ENCODE measurements at regions not wholly inside any gene's neighbourhood (a gene's known extent, or its start where the extent isn't known, plus 50 kb on each side); places are given as distances from the start of the nearest gene placed in this dataset.

- DNase-seq, result no peak
- Histone ChIP-seq H3K4me2 (replicated peaks; ENCODE audit: extremely low read depth, low read length, poor library complexity, severe bottlenecking) (no peak overlapping the region), H3K36me3 (replicated peaks in 1 of 2; ENCODE audit: control insufficient read depth in 1 of 2, insufficient read depth in 2 of 2, low read length in 2 of 2) (no peaks in the 10 kb centered on the region), H3K27me3 (ENCODE audit: control insufficient read depth in 2 of 2, insufficient read depth in 2 of 2, low read length in 2 of 2) (no peaks in the 10 kb centered on the region), H4K20me1 (ENCODE audit: insufficient read depth, low read length) (no peaks in the 10 kb centered on the region), H3K4me3 (replicated peaks in 1 of 3; ENCODE audit: low read depth in 2 of 3, low read length in 3 of 3) (no peak overlapping the region), H2AFZ (ENCODE audit: insufficient read depth, low read depth, low read length, poor library complexity, severe bottlenecking) (no peak overlapping the region), H3K27ac (ENCODE audit: low read depth in 1 of 2, low read length in 2 of 2) (no peak overlapping the region), H3K9me3 (replicated peaks in 1 of 2; ENCODE audit: control insufficient read depth in 1 of 2, insufficient read depth in 1 of 2, low read length in 2 of 2) (no peaks in the 10 kb centered on the region), H3K4me1 (ENCODE audit: control insufficient read depth in 1 of 2, insufficient read depth in 2 of 2, low read length in 2 of 2) (no peaks in the 10 kb centered on the region), H3K79me2 (ENCODE audit: insufficient read depth, low read length) (no peaks in the 10 kb centered on the region), H3K9ac (ENCODE audit: insufficient read depth, low read length, poor library complexity, severe bottlenecking) (no peak overlapping the region)
- intact Hi-C loops (cut with micrococcal nuclease), result no loop called here
- Mint-ChIP-seq H3K36me3 (no peaks in the 10 kb centered on the region), H3K4me3 (no peak overlapping the region), H3K4me1 (no peaks in the 10 kb centered on the region), H3K27ac (no peak overlapping the region), H3K27me3 (ENCODE audit: low read depth in 3 of 3) (peaks cover 0 to 2% (median 0%) of the 10 kb centered on the region in 3 donors), H3K9me3 (peaks cover 0 to 3% (median 0%) of the 10 kb centered on the region in 7 donors)
- WGBS (ENCODE audit: insufficient coverage), result no CpG with 5 or more reads among the region's 3 CpGs
- TF ChIP-seq, protein P1, sequence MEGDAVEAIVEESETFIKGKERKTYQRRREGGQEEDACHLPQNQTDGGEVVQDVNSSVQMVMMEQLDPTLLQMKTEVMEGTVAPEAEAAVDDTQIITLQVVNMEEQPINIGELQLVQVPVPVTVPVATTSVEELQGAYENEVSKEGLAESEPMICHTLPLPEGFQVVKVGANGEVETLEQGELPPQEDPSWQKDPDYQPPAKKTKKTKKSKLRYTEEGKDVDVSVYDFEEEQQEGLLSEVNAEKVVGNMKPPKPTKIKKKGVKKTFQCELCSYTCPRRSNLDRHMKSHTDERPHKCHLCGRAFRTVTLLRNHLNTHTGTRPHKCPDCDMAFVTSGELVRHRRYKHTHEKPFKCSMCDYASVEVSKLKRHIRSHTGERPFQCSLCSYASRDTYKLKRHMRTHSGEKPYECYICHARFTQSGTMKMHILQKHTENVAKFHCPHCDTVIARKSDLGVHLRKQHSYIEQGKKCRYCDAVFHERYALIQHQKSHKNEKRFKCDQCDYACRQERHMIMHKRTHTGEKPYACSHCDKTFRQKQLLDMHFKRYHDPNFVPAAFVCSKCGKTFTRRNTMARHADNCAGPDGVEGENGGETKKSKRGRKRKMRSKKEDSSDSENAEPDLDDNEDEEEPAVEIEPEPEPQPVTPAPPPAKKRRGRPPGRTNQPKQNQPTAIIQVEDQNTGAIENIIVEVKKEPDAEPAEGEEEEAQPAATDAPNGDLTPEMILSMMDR (IDR thresholded peaks at IDR 0.05), result no peak
Observed at GRCh38 chr15:53323191-53323590, 436.3 kb downstream of the WDR72 start.

DNA sequence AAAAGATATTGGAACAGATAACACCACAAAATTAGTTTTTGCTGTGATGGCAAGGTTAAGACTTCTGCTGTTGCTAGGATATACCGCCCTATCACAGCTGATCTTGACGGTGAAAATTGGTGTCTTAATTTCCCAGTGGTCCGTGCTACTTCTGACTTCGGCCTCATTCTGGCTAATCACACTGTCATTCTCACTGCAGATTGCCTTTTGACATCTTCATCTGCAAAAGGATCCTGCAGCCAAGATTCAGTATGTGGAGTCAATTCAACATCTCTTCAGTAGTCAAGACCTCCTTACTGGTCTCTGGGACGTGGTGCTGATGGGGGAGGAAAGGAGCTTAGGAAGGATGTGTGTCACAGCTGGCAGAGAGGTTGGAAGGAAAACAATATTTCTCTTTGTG lies 438.6 kb downstream of the WDR72 start:
- no peaks in the 10 kb centered on the region for H4K20me1 ChIP-seq (ENCODE audit: insufficient read depth, low read length)
- no peak overlapping the region for H3K4me2 ChIP-seq (replicated peaks; ENCODE audit: extremely low read depth, low read length, poor library complexity, severe bottlenecking)
- H3K27ac ChIP-seq (ENCODE audit: low read depth in 1 of 2, low read length in 2 of 2), result no peak overlapping the region
- H3K4me1 ChIP-seq (ENCODE audit: control insufficient read depth in 1 of 2, insufficient read depth in 2 of 2, low read length in 2 of 2), result no peaks in the 10 kb centered on the region
- intact Hi-C loops (cut with micrococcal nuclease), result no loop called here
- TF ChIP-seq, protein P1 (IDR thresholded peaks at IDR 0.05), result no peak
- no peaks in the 10 kb centered on the region for H3K27me3 ChIP-seq (ENCODE audit: control insufficient read depth in 2 of 2, insufficient read depth in 2 of 2, low read length in 2 of 2)
- WGBS (ENCODE audit: insufficient coverage), result 80% methylated on average over 3 of the region's 5 CpGs
- no peak overlapping the region for H3K9ac ChIP-seq (ENCODE audit: insufficient read depth, low read length, poor library complexity, severe bottlenecking)
- H3K9me3 Mint-ChIP-seq, result peaks cover 0 to 3% (median 0%) of the 10 kb centered on the region in 7 donors
- H3K4me3 ChIP-seq (replicated peaks in 1 of 3; ENCODE audit: low read depth in 2 of 3, low read length in 3 of 3), result no peak overlapping the region
- H3K9me3 ChIP-seq (replicated peaks in 1 of 2; ENCODE audit: control insufficient read depth in 1 of 2, insufficient read depth in 1 of 2, low read length in 2 of 2), result no peaks in the 10 kb centered on the region
- no peak overlapping the region for H3K4me3 Mint-ChIP-seq
- no peaks in the 10 kb centered on the region for H3K4me1 Mint-ChIP-seq
- no peak overlapping the region for H2AFZ ChIP-seq (ENCODE audit: insufficient read depth, low read depth, low read length, poor library complexity, severe bottlenecking)
- H3K27ac Mint-ChIP-seq, result no peak overlapping the region
- H3K36me3 ChIP-seq (replicated peaks in 1 of 2; ENCODE audit: control insufficient read depth in 1 of 2, insufficient read depth in 2 of 2, low read length in 2 of 2), result no peaks in the 10 kb centered on the region
- H3K27me3 Mint-ChIP-seq (ENCODE audit: low read depth in 3 of 3), result peaks cover 0 to 2% (median 0%) of the 10 kb centered on the region in 3 donors
- H3K36me3 Mint-ChIP-seq, result no peaks in the 10 kb centered on the region
- no peak for DNase-seq
- no peaks in the 10 kb centered on the region for H3K79me2 ChIP-seq (ENCODE audit: insufficient read depth, low read length)

All from CD14-positive monocyte (primary cell).